DOHH2 (cell line): ENCODE measurements at regions not wholly inside any gene's neighbourhood (a gene's known extent, or its start where the extent isn't known, plus 50 kb on each side); places are given as distances from the start of the nearest gene placed in this dataset.

Experiments used
- CTCF ChIP-seq: fragments of 200-600 bp; sonication (generic); IDR thresholded peaks from one replicate; pipeline ENCODE4 v1.5.1; 2014; ENCODE audit warnings: antibody characterized with exemption, mild to moderate bottlenecking, low read depth, low read length; ENCODE audit not compliant: poor library complexity, severe bottlenecking
- EZH2phosphoT487 ChIP-seq: fragments of 200-600 bp; sonication (generic); IDR thresholded peaks from 2 replicates; pipeline ENCODE4 v1.6.1; 2017; ENCODE audit warnings: borderline replicate concordance, mild to moderate bottlenecking, antibody characterized with exemption, low read length, moderate library complexity, mixed read lengths

DNA sequence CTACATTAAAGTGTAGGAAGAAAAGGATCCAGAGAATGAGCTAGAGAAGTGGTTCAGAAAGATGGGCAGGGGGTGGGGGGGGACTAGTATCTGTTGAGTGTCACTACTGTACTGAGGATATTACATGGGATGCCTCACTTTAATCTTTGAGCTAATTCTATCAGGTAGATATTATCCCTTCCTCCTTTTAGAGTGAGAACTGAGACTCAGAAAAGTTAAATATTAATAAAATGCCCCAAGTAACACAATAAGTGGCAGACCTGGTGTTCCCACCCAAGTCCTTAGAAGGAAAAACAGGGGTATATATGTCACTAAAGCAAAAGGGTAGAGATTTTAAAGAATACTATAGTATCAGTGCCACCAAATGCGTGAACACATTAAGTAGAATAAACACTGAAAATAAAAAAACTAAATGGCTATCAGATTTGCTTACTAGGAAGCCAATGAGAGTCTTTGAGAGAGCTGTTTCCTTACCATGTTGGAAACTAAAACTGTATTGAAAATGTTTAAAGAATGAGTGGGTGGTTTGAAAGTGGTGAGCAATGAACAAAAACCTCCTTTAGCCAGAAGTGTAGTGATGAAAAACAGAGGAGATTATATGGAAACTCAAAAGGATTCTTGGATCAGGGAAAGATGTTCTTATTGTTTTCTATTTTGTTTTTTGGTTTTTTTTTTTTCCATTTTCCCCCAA, 230.8 kb downstream of the BARHL2 start:
- TF ChIP-seq CTCF, result no peak
- no peak for TF ChIP-seq EZH2phosphoT487
